Kidney glomerular epithelial cell (primary cell): ENCODE measurements at regions not wholly inside any gene's neighbourhood (a gene's known extent, or its start where the extent isn't known, plus 50 kb on each side); places are given as distances from the start of the nearest gene placed in this dataset.

ENCODE experiments used
- DNase-seq: peaks from one replicate; lab custom pipeline; 2025; lab: John Stamatoyannopoulos, UW

GRCh38 chr14:100399052-100399849 lies 76.1 kb downstream of the SLC25A47 start:
- no peak for DNase-seq

- DNase-seq, result no peak
These were observed 77.0 kb downstream of the SLC25A47 start for GRCh38 chr14:100400115-100400514.

GRCh38 chr14:100401031-100401692 lies 78.0 kb downstream of the SLC25A47 start:
- DNase-seq, result no peak

GRCh38 chr14:100401792-100402191 lies 78.7 kb downstream of the SLC25A47 start:
- no peak for DNase-seq

- DNase-seq, result peak; percentile 18
These were observed 79.5 kb downstream of the SLC25A47 start for GRCh38 chr14:100402631-100403030.

GRCh38 chr14:100403105-100403504 lies 80.0 kb downstream of the SLC25A47 start:
- DNase-seq, result no peak

- no peak for DNase-seq
These were observed 80.7 kb downstream of the SLC25A47 start for GRCh38 chr14:100403802-100404365.

- DNase-seq, result no peak
These were observed 81.3 kb downstream of the SLC25A47 start for GRCh38 chr14:100404419-100404818.

- DNase-seq, result no peak
These were observed 82.8 kb downstream of the SLC25A47 start for GRCh38 chr14:100405760-100406455.

GRCh38 chr14:100406505-100407131 lies 83.5 kb downstream of the SLC25A47 start:
- DNase-seq, result no peak

- no peak for DNase-seq
These were observed 84.4 kb downstream of the SLC25A47 start for GRCh38 chr14:100407376-100408102.

- DNase-seq, result no peak
These were observed 85.3 kb downstream of the SLC25A47 start for GRCh38 chr14:100408350-100409002.

GRCh38 chr14:100409003-100409360 lies 85.8 kb downstream of the SLC25A47 start:
- DNase-seq, result no peak

GRCh38 chr14:100409651-100410050 lies 86.5 kb downstream of the SLC25A47 start:
- DNase-seq, result no peak

GRCh38 chr14:100410056-100410565 lies 87.0 kb downstream of the SLC25A47 start:
- no peak for DNase-seq

GRCh38 chr14:100413699-100414098 lies 90.6 kb downstream of the SLC25A47 start:
- DNase-seq, result no peak

GRCh38 chr14:100415226-100415625 lies 92.1 kb downstream of the SLC25A47 start:
- DNase-seq, result no peak

GRCh38 chr14:100416081-100416680 lies 93.0 kb downstream of the SLC25A47 start:
- no peak for DNase-seq

GRCh38 chr14:100416921-100417860 lies 94.1 kb downstream of the SLC25A47 start:
- peak; percentile 95 for DNase-seq
